Inflammatory macrophage (primary cell): ENCODE measurements at regions not wholly inside any gene's neighbourhood (a gene's known extent, or its start where the extent isn't known, plus 50 kb on each side); places are given as distances from the start of the nearest gene placed in this dataset.
"Not testable (repeated sequence)": the region's sequence is repeated elsewhere in the genome, so short reads cannot be mapped to it uniquely, and the experiment has no call there.

Source experiments
- DNase-seq, 2 donors: peaks; one replicate each; pipeline ENCODE4 v3.0.0-alpha.2; 2020 to 2022

- no peak for DNase-seq
These were observed 165.0 kb downstream of the VEGFA start for GRCh38 chr6:43934803-43935602.

GRCh38 chr6:43934183-43934802 is 164.3 kb downstream of the VEGFA start:
- DNase-seq, result peak; percentile 52 to 58

- DNase-seq, result no peak
These were observed 163.3 kb downstream of the VEGFA start for GRCh38 chr6:43933148-43933885.

- DNase-seq, result no peak
These were observed 162.5 kb downstream of the VEGFA start for GRCh38 chr6:43932259-43933147.

GRCh38 chr6:43931201-43931600 is 161.2 kb downstream of the VEGFA start:
- no peak for DNase-seq

- DNase-seq, result no peak
These were observed 160.6 kb downstream of the VEGFA start for GRCh38 chr6:43930440-43931154.

- DNase-seq, result no peak
These were observed 159.5 kb downstream of the VEGFA start for GRCh38 chr6:43929511-43929910.

GRCh38 chr6:43927532-43928210 is 157.7 kb downstream of the VEGFA start:
- peak; percentile 58 for DNase-seq

- DNase-seq, result no peak
These were observed 156.9 kb downstream of the VEGFA start for GRCh38 chr6:43926634-43927531.

GRCh38 chr6:43925636-43926139 is 155.7 kb downstream of the VEGFA start:
- DNase-seq, result not testable (repeated sequence)

- peak; percentile 45 to 60 for DNase-seq
These were observed 154.3 kb downstream of the VEGFA start for GRCh38 chr6:43924222-43924702.

GRCh38 chr6:43923376-43924221 is 153.6 kb downstream of the VEGFA start:
- no peak for DNase-seq

- DNase-seq, result no peak
These were observed 152.7 kb downstream of the VEGFA start for GRCh38 chr6:43922426-43923375.

GRCh38 chr6:43921548-43922425 is 151.8 kb downstream of the VEGFA start:
- no peak for DNase-seq

GRCh38 chr6:43921039-43921438 is 151.0 kb downstream of the VEGFA start:
- DNase-seq, result no peak

- DNase-seq, result no peak
These were observed 149.8 kb downstream of the VEGFA start for GRCh38 chr6:43919774-43920173.
